ENCODE measurements at regions not wholly inside any gene's neighbourhood (a gene's known extent, or its start where the extent isn't known, plus 50 kb on each side); places are given as distances from the start of the nearest gene placed in this dataset.

- Histone ChIP-seq H2AFZ (ENCODE audit: low read depth) (no peak overlapping the region), H3K4me1 (ENCODE audit: low read depth, poor library complexity, severe bottlenecking) (no peaks in the 10 kb centered on the region), H3K9ac (no peak overlapping the region), H3K36me3 (ENCODE audit: insufficient read depth) (no peaks in the 10 kb centered on the region), H3K4me2 (no peak overlapping the region), H3K27me3 (ENCODE audit: insufficient read depth, low read depth) (no peaks in the 10 kb centered on the region), H3K4me3 (IDR thresholded peaks at IDR 0.05; ENCODE audit: insufficient read depth, low read depth, low read length) (no peak overlapping the region), H3K27ac (no peak overlapping the region), H3K79me2 (ENCODE audit: insufficient read depth, low read depth) (no peaks in the 10 kb centered on the region), H4K20me1 (ENCODE audit: insufficient read depth) (no peaks in the 10 kb centered on the region)
- no peak for TF ChIP-seq CTCF (conservative IDR thresholded peaks at IDR 0.05; ENCODE audit: low read depth, low read length)
Measured at GRCh38 chr1:224809137-224809536, 120.3 kb upstream of the DNAH14 start.

- H3K36me3 ChIP-seq (ENCODE audit: insufficient read depth) = no peaks in the 10 kb centered on the region
- no peaks in the 10 kb centered on the region for H4K20me1 ChIP-seq (ENCODE audit: insufficient read depth)
- H3K4me3 ChIP-seq (IDR thresholded peaks at IDR 0.05; ENCODE audit: insufficient read depth, low read depth, low read length) = no peak overlapping the region
- no peaks in the 10 kb centered on the region for H3K27me3 ChIP-seq (ENCODE audit: insufficient read depth, low read depth)
- H2AFZ ChIP-seq (ENCODE audit: low read depth) = no peak overlapping the region
- H3K9ac ChIP-seq = no peak overlapping the region
- H3K79me2 ChIP-seq (ENCODE audit: insufficient read depth, low read depth) = no peaks in the 10 kb centered on the region
- H3K4me2 ChIP-seq = no peak overlapping the region
- no peak overlapping the region for H3K27ac ChIP-seq
- no peaks in the 10 kb centered on the region for H3K4me1 ChIP-seq (ENCODE audit: low read depth, poor library complexity, severe bottlenecking)
- TF ChIP-seq CTCF (conservative IDR thresholded peaks at IDR 0.05; ENCODE audit: low read depth, low read length) = no peak
Measured at GRCh38 chr1:224809613-224810012, 119.9 kb upstream of the DNAH14 start.

- Histone ChIP-seq H2AFZ (ENCODE audit: low read depth) (no peak overlapping the region), H4K20me1 (ENCODE audit: insufficient read depth) (no peaks in the 10 kb centered on the region), H3K4me3 (IDR thresholded peaks at IDR 0.05; ENCODE audit: insufficient read depth, low read depth, low read length) (no peak overlapping the region), H3K4me2 (no peak overlapping the region), H3K79me2 (ENCODE audit: insufficient read depth, low read depth) (no peaks in the 10 kb centered on the region), H3K36me3 (ENCODE audit: insufficient read depth) (no peaks in the 10 kb centered on the region), H3K27ac (no peak overlapping the region), H3K27me3 (ENCODE audit: insufficient read depth, low read depth) (no peaks in the 10 kb centered on the region), H3K9ac (no peak overlapping the region), H3K4me1 (ENCODE audit: low read depth, poor library complexity, severe bottlenecking) (no peaks in the 10 kb centered on the region)
- no peak for TF ChIP-seq CTCF (conservative IDR thresholded peaks at IDR 0.05; ENCODE audit: low read depth, low read length)
Measured at GRCh38 chr1:224811564-224811963, 117.9 kb upstream of the DNAH14 start.

DNA sequence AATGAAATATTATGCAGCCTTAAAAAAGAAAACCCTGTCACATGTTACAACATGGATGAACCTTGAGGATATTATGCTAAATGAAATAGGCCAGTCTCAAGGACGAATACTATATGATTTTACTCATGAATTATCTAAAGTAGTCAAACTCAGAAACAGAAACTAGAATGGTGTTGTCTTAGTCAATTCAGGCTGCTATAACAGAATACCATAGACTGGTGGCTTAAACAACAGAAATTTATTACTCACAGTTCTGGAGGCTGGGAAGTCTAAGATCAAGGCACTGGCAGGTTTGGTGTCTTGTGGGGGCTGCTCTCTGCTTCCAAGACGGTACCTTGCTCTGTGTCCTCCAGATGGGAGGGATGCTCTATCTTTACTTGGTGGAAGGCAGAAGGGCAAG is 113.8 kb upstream of the DNAH14 start:
- H3K79me2 ChIP-seq (ENCODE audit: insufficient read depth, low read depth) = no peaks in the 10 kb centered on the region
- H3K27ac ChIP-seq = no peak overlapping the region
- H3K4me3 ChIP-seq (IDR thresholded peaks at IDR 0.05; ENCODE audit: insufficient read depth, low read depth, low read length) = no peak overlapping the region
- H3K9ac ChIP-seq = no peak overlapping the region
- H3K27me3 ChIP-seq (ENCODE audit: insufficient read depth, low read depth) = no peaks in the 10 kb centered on the region
- H2AFZ ChIP-seq (ENCODE audit: low read depth) = no peak overlapping the region
- H3K36me3 ChIP-seq (ENCODE audit: insufficient read depth) = no peaks in the 10 kb centered on the region
- H3K4me2 ChIP-seq = no peak overlapping the region
- no peaks in the 10 kb centered on the region for H4K20me1 ChIP-seq (ENCODE audit: insufficient read depth)
- no peak for TF ChIP-seq CTCF (conservative IDR thresholded peaks at IDR 0.05; ENCODE audit: low read depth, low read length)
- H3K4me1 ChIP-seq (ENCODE audit: low read depth, poor library complexity, severe bottlenecking) = no peaks in the 10 kb centered on the region

DNA sequence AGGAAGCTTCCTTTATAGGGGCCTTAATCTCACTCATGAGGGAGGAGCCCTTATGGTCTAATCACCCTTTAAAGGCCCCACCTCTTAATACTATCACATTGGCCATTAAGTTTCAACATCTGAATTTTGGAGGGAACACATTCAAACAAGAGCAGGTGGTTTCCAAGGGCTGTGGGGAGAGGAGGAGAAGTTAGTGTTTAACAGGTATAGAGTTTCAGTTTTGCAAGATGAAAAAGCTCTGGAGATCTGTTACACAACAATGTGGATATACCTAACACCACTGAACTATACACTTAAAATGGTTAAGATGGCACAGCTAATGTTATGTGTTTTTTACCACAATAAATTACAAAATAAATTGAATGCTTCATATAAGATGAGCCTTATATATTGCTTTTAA is 113.4 kb upstream of the DNAH14 start:
- H3K27ac ChIP-seq = no peak overlapping the region
- H3K4me3 ChIP-seq (IDR thresholded peaks at IDR 0.05; ENCODE audit: insufficient read depth, low read depth, low read length) = no peak overlapping the region
- no peak overlapping the region for H2AFZ ChIP-seq (ENCODE audit: low read depth)
- no peaks in the 10 kb centered on the region for H3K27me3 ChIP-seq (ENCODE audit: insufficient read depth, low read depth)
- H3K9ac ChIP-seq = no peak overlapping the region
- no peaks in the 10 kb centered on the region for H3K4me1 ChIP-seq (ENCODE audit: low read depth, poor library complexity, severe bottlenecking)
- H3K79me2 ChIP-seq (ENCODE audit: insufficient read depth, low read depth) = no peaks in the 10 kb centered on the region
- no peaks in the 10 kb centered on the region for H3K36me3 ChIP-seq (ENCODE audit: insufficient read depth)
- no peak overlapping the region for H3K4me2 ChIP-seq
- no peaks in the 10 kb centered on the region for H4K20me1 ChIP-seq (ENCODE audit: insufficient read depth)
- TF ChIP-seq CTCF (conservative IDR thresholded peaks at IDR 0.05; ENCODE audit: low read depth, low read length) = no peak
